ENCODE measurements at regions not wholly inside any gene's neighbourhood (a gene's known extent, or its start where the extent isn't known, plus 50 kb on each side); places are given as distances from the start of the nearest gene placed in this dataset.

DNA sequence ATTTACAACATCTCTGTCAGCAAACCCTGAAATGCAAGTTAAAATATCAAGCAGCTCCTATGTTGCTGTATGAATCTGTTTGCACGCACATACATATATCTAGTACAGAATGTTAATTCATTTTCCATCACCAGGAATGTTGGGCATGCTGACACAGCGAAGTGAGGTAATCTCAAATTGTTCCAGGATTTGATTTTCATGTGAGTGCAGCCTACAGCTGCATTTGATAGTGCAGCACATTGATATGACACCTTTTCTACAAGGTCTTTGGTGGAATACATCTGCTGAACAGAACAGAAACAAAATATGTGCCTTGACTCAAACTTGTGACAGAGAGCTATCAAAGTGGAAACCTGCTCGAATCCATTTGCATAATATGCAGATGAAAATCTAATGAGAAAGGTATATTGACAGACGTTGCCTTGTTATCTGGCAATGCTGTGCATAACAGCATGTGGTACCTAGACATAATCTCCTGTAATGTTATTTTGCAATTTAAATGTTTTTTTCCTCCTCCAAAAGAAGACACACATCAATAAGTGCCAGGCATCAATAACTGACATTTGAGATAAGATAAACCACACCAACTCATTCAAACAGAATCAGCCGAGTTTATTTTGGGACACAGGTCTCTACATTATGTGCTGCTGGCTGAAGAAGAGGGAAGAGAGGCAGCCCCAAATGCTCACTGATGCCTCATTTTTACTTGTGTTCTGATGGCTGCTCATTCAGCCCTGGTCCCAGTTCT is 512.2 kb downstream of the ZNF608 start:
- H3K27ac Mint-ChIP-seq, result no peak overlapping the region
- H3K4me3 Mint-ChIP-seq, result no peak overlapping the region
- no peak for TF ChIP-seq EZH2 (IDR thresholded peaks at IDR 0.05; ENCODE audit: borderline replicate concordance, insufficient read depth, low read depth, low read length, poor library complexity, severe bottlenecking)
- TF ChIP-seq, protein P1, sequence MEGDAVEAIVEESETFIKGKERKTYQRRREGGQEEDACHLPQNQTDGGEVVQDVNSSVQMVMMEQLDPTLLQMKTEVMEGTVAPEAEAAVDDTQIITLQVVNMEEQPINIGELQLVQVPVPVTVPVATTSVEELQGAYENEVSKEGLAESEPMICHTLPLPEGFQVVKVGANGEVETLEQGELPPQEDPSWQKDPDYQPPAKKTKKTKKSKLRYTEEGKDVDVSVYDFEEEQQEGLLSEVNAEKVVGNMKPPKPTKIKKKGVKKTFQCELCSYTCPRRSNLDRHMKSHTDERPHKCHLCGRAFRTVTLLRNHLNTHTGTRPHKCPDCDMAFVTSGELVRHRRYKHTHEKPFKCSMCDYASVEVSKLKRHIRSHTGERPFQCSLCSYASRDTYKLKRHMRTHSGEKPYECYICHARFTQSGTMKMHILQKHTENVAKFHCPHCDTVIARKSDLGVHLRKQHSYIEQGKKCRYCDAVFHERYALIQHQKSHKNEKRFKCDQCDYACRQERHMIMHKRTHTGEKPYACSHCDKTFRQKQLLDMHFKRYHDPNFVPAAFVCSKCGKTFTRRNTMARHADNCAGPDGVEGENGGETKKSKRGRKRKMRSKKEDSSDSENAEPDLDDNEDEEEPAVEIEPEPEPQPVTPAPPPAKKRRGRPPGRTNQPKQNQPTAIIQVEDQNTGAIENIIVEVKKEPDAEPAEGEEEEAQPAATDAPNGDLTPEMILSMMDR (IDR thresholded peaks at IDR 0.05), result no peak
- ChIA-PET CTCF (no interaction called here), POLR2A (no interaction called here)
- no peaks in the 10 kb centered on the region for H3K27me3 Mint-ChIP-seq
- peaks cover 30% of the 10 kb centered on the region for H3K4me1 Mint-ChIP-seq
- DNase-seq (no peak), ATAC-seq (ENCODE audit: low read depth) (no peak)
- H3K27me3 ChIP-seq (replicated peaks in 1 of 4; ENCODE audit: control extremely low read depth in 1 of 4, control insufficient read depth in 3 of 4, insufficient read depth in 4 of 4, low read length in 3 of 4), result no peaks in the 10 kb centered on the region
- no peaks in the 10 kb centered on the region for H3K36me3 ChIP-seq (replicated peaks in 1 of 2; ENCODE audit: control extremely low read depth in 1 of 2, control insufficient read depth in 1 of 2, extremely low read depth in 1 of 2, insufficient read depth in 2 of 2, low read length in 1 of 2)
- intact Hi-C loops (cut with micrococcal nuclease), result no loop called here
- H4K20me1 ChIP-seq (ENCODE audit: control insufficient read depth, insufficient read depth, low read length, poor library complexity, severe bottlenecking), result no peaks in the 10 kb centered on the region
- H3K9me3 ChIP-seq (ENCODE audit: control extremely low read depth in 1 of 3, control insufficient read depth in 2 of 3, insufficient read depth in 1 of 3, low read length in 2 of 3), result no peaks in the 10 kb centered on the region
- WGBS (ENCODE audit: insufficient coverage), result 89% methylated on average over 3 of the region's 5 CpGs
- H3K27ac ChIP-seq (ENCODE audit: low read length in 2 of 2), result no peak overlapping the region
- no peak overlapping the region for H3K4me3 ChIP-seq (ENCODE audit: control extremely low read depth in 1 of 5, extremely low read depth in 1 of 5, insufficient read depth in 1 of 5, low read depth in 2 of 5, low read length in 4 of 5)
- no peak overlapping the region for H3K9ac ChIP-seq (ENCODE audit: low read length)
- no peaks in the 10 kb centered on the region for H3K9me3 Mint-ChIP-seq (ENCODE audit: insufficient read depth)
- H3K4me2 ChIP-seq (replicated peaks; ENCODE audit: low read depth, low read length, poor library complexity, severe bottlenecking), result no peak overlapping the region
- no peak overlapping the region for H2AFZ ChIP-seq (ENCODE audit: insufficient read depth, low read depth, low read length, poor library complexity, severe bottlenecking)
- H3K4me1 ChIP-seq (ENCODE audit: control insufficient read depth in 2 of 2, insufficient read depth in 2 of 2, low read length in 2 of 2), result peaks cover 12 to 18% of the 10 kb centered on the region in 2 donors
- H3K79me2 ChIP-seq (ENCODE audit: control insufficient read depth, insufficient read depth, low read length), result no peaks in the 10 kb centered on the region

DNA sequence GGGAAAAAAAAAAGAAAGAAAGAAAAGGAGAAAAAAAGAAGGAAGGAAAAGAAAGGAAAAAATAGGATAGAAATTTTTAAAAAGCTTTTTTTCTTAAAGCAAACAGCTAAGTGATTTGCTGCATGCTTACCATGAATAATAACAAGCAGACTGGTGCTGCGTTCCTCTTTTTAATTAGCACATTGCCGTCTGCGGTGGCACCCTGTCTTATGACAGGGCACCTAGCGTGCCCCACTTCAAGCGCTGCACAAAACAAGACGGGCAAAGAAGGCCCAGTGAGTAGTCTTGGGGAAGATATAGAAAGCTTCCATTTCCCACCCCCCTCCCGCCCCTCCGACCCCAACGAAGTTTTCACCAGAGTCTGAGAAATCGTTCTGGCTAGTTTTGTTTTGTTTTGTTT is 513.9 kb downstream of the ZNF608 start:
- H3K4me3 Mint-ChIP-seq, result peak overlapping the region; percentile 24
- Histone ChIP-seq H3K4me1 (ENCODE audit: control insufficient read depth in 2 of 2, insufficient read depth in 2 of 2, low read length in 2 of 2) (peaks cover 12 to 18% of the 10 kb centered on the region in 2 donors), H3K9ac (ENCODE audit: low read length) (no peak overlapping the region), H3K36me3 (replicated peaks in 1 of 2; ENCODE audit: control extremely low read depth in 1 of 2, control insufficient read depth in 1 of 2, extremely low read depth in 1 of 2, insufficient read depth in 2 of 2, low read length in 1 of 2) (no peaks in the 10 kb centered on the region), H3K4me2 (replicated peaks; ENCODE audit: low read depth, low read length, poor library complexity, severe bottlenecking) (peak overlapping the region; percentile 21), H3K79me2 (ENCODE audit: control insufficient read depth, insufficient read depth, low read length) (no peaks in the 10 kb centered on the region), H4K20me1 (ENCODE audit: control insufficient read depth, insufficient read depth, low read length, poor library complexity, severe bottlenecking) (no peaks in the 10 kb centered on the region), H2AFZ (ENCODE audit: insufficient read depth, low read depth, low read length, poor library complexity, severe bottlenecking) (no peak overlapping the region), H3K9me3 (ENCODE audit: control extremely low read depth in 1 of 3, control insufficient read depth in 2 of 3, insufficient read depth in 1 of 3, low read length in 2 of 3) (no peaks in the 10 kb centered on the region), H3K27ac (ENCODE audit: low read length in 2 of 2) (no peak overlapping the region), H3K4me3 (ENCODE audit: control extremely low read depth in 1 of 5, extremely low read depth in 1 of 5, insufficient read depth in 1 of 5, low read depth in 2 of 5, low read length in 4 of 5) (no peak overlapping the region), H3K27me3 (replicated peaks in 1 of 4; ENCODE audit: control extremely low read depth in 1 of 4, control insufficient read depth in 3 of 4, insufficient read depth in 4 of 4, low read length in 3 of 4) (no peaks in the 10 kb centered on the region)
- WGBS (ENCODE audit: insufficient coverage), result 56% methylated on average over 6 of the region's 10 CpGs
- ChIA-PET CTCF (interaction anchor here (0.6 kb wide), 1 partner anchor 410 kb away, joined by 3 read pairs; no protein-coding TSS in a partner anchor), POLR2A (no interaction called here)
- H3K9me3 Mint-ChIP-seq (ENCODE audit: insufficient read depth), result no peaks in the 10 kb centered on the region
- ATAC-seq (ENCODE audit: low read depth), result peak; percentile 31
- peak; percentile 37 for DNase-seq
- peaks cover 30% of the 10 kb centered on the region for H3K4me1 Mint-ChIP-seq
- no peak for TF ChIP-seq EZH2 (IDR thresholded peaks at IDR 0.05; ENCODE audit: borderline replicate concordance, insufficient read depth, low read depth, low read length, poor library complexity, severe bottlenecking)
- TF ChIP-seq, protein P1 (IDR thresholded peaks at IDR 0.05), result no peak
- H3K27ac Mint-ChIP-seq, result no peak overlapping the region
- intact Hi-C loops (cut with micrococcal nuclease), result no loop called here
- H3K27me3 Mint-ChIP-seq, result no peaks in the 10 kb centered on the region
